ENCODE measurements at regions not wholly inside any gene's neighbourhood (a gene's known extent, or its start where the extent isn't known, plus 50 kb on each side); places are given as distances from the start of the nearest gene placed in this dataset.

DNA sequence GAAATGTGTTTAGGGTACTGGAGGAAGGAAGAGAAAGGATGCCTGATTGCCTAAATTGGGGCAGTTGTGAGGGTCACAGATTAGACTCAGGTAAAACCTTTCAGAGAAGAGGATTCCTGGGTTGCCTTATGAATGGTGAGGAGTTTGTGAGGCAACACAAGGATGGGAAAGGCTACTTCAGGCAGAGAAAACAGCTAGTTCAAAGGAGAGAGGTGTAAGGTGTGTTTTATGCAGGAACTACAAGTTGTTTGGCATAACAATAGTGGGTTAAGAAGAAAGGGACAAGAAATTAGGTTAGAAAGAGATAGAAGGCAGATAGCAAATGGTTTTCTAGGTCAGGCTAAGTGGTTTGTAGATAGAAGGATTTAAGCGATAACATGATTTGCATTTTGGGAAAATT, 75.1 kb upstream of the PGRMC2 start:
- TF ChIP-seq POLR2AphosphoS5 (IDR thresholded peaks at IDR 0.05): no peak
- TF ChIP-seq, protein P1, sequence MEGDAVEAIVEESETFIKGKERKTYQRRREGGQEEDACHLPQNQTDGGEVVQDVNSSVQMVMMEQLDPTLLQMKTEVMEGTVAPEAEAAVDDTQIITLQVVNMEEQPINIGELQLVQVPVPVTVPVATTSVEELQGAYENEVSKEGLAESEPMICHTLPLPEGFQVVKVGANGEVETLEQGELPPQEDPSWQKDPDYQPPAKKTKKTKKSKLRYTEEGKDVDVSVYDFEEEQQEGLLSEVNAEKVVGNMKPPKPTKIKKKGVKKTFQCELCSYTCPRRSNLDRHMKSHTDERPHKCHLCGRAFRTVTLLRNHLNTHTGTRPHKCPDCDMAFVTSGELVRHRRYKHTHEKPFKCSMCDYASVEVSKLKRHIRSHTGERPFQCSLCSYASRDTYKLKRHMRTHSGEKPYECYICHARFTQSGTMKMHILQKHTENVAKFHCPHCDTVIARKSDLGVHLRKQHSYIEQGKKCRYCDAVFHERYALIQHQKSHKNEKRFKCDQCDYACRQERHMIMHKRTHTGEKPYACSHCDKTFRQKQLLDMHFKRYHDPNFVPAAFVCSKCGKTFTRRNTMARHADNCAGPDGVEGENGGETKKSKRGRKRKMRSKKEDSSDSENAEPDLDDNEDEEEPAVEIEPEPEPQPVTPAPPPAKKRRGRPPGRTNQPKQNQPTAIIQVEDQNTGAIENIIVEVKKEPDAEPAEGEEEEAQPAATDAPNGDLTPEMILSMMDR (IDR thresholded peaks at IDR 0.05): no peak

Measured in breast epithelium (tissue), 3 donors.